ENCODE measurements at regions not wholly inside any gene's neighbourhood (a gene's known extent, or its start where the extent isn't known, plus 50 kb on each side); places are given as distances from the start of the nearest gene placed in this dataset.

DNA sequence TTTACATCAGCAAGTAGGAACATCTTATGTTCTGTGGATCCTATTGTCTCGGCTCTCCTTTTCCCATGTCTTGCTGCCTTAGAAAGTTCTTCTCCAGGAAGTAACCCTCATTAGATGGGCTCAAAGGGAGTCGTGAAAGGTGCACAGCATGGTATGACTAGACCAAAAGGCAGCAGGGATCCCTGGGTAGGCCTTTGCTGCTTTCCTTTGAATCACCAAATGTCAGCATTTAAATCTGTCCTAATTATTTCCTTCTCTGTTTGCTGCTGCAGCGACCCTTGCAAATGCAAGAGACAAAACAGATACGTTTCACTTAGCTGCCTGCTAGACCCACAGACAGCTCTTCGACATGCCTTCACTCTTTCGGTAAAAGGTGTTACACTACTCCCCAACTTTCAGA lies 218.4 kb downstream of the ACTL7B start:
- H3K27ac ChIP-seq, result no peak overlapping the region
- no peak for TF ChIP-seq CTCF (conservative IDR thresholded peaks at IDR 0.05)

DNA sequence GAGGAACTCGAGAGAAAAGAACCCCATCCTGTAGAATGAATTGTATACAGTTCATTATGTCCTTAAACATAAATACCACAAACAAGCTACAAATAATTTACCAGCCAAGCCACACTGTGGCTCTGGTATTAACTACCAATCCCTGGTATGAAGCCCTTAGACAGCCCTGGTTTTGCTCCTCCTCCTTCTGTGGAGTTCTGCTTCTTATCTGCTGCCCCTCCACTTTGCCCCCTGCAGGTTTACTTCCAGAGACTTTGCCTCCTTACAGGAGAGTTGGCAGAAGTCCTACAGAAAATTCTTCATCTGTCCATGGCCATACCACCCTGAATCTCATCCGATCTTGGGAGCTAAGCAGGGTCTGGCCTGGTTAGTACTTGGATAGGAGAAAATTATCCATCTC lies 219.8 kb downstream of the ACTL7B start:
- no peak for TF ChIP-seq CTCF (conservative IDR thresholded peaks at IDR 0.05)
- peak overlapping the region; percentile 7; the same call in 1 of the 2 replicates for H3K27ac ChIP-seq

DNA sequence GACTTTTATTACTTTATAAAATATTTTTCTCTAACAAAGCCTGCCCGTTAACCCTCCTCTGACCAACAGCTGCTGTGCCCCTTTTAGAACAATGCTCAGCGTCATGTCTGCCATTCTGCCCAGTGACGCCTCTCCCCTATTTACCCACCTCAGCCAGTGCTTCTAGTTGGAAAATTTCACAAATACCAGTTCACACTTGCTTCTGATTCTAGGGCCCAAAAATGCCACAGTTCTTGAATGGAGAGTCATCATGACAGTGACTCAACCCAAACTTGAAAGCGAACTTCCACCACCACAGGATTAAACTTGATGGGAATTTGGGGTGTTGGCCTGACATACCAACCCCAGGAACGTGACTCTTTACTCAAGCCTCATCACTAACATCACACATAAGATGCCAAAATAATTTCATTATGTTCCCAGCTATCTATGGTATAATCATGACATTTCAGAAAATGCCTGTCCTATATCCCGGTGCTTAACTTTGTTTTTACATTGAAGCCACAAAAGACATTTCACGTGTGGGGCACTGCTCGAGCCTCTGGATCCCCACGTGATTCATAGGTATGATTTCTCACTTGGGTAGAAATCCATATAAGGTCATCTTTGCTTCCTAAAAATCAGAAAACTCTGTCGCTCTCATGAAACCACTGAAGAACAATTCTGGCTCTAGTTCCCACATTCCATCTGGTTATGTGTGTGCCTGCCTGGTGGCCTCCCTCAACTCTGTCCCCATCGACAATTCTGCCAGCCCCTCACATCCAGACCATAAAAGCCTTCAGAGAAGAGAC lies 220.9 kb downstream of the ACTL7B start:
- TF ChIP-seq CTCF (conservative IDR thresholded peaks at IDR 0.05), result no peak
- H3K27ac ChIP-seq, result no peak overlapping the region

DNA sequence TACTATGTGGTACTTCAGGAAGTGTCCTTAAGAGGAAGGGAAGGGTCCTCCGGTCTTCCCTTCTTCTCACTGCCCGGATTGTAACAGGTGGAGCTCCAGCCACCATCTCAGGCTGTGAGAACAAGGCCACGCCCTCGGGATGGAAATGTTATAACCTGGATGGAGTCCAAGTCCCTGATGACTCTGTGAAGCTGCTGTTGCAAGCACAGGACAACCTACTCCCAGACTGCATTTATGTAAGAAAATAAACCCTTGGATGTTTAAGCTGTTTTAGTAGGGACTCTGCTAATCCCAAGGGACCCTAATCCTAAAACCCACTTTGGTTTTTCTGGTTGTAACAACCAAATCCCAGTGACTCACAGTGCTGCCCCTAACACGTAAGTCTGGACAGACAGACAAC lies 221.6 kb downstream of the ACTL7B start:
- no peak for TF ChIP-seq CTCF (conservative IDR thresholded peaks at IDR 0.05)
- H3K27ac ChIP-seq, result no peak overlapping the region

GRCh38 chr9:108631496-108632285 lies 224.1 kb downstream of the ACTL7B start:
- no peak overlapping the region for H3K27ac ChIP-seq
- TF ChIP-seq CTCF (conservative IDR thresholded peaks at IDR 0.05), result no peak

- H3K27ac ChIP-seq, result no peak overlapping the region
- no peak for TF ChIP-seq CTCF (conservative IDR thresholded peaks at IDR 0.05)
Measured at GRCh38 chr9:108628316-108628715, 227.5 kb downstream of the ACTL7B start.

- no peak for TF ChIP-seq CTCF (conservative IDR thresholded peaks at IDR 0.05)
- H3K27ac ChIP-seq, result no peak overlapping the region
Measured at GRCh38 chr9:108626743-108627142, 229.0 kb downstream of the ACTL7B start.
